Fibroblast of pulmonary artery (primary cell): ENCODE measurements at regions not wholly inside any gene's neighbourhood (a gene's known extent, or its start where the extent isn't known, plus 50 kb on each side); places are given as distances from the start of the nearest gene placed in this dataset.

Experiments used
- DNase-seq: peaks from one replicate; pipeline ENCODE4 v3.0.0-alpha.2; 2010; ENCODE audit warnings: low read depth
- H3K4me3 ChIP-seq: replicated peaks from 2 replicates; pipeline ENCODE4 v1.5.1; 2011; ENCODE audit warnings: low read depth, mild to moderate bottlenecking, control low read depth, low read length, moderate library complexity
- TF ChIP-seq, protein P1 (sequence below): IDR thresholded peaks from 2 replicates; pipeline ENCODE4 v1.5.1; 2011; ENCODE audit warnings: mild to moderate bottlenecking, control low read depth, low read length, inconsistent platforms; ENCODE audit errors: missing control alignments

DNA sequence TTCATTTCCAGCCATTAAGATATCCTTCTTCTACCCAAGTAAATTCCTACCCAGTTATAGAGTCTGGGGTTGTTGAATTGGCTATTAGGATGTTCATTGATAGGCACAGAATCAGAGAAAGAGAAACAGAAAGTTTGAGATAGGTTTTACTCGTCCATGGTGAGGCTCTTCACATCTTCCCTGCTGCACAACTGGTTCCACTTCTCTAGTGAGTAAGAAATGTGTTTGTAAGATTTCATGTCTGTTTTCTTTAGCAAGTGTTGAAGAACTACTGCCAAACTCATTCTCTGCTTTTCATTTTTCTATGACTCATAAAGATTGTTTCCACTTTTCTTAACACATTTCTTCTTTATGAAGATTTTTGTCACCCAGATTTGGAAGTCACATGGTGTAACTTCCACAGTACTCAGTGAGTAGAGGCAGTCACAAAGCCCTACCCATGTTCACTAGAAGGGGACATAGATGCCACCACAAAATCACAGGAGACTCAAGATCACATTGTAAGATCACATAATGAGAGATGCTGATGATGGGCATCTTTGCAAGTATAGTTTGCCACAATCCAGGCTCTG, 152.3 kb downstream of the SNX7 start:
- no peak overlapping the region for H3K4me3 ChIP-seq
- no peak for DNase-seq
- TF ChIP-seq, protein P1, sequence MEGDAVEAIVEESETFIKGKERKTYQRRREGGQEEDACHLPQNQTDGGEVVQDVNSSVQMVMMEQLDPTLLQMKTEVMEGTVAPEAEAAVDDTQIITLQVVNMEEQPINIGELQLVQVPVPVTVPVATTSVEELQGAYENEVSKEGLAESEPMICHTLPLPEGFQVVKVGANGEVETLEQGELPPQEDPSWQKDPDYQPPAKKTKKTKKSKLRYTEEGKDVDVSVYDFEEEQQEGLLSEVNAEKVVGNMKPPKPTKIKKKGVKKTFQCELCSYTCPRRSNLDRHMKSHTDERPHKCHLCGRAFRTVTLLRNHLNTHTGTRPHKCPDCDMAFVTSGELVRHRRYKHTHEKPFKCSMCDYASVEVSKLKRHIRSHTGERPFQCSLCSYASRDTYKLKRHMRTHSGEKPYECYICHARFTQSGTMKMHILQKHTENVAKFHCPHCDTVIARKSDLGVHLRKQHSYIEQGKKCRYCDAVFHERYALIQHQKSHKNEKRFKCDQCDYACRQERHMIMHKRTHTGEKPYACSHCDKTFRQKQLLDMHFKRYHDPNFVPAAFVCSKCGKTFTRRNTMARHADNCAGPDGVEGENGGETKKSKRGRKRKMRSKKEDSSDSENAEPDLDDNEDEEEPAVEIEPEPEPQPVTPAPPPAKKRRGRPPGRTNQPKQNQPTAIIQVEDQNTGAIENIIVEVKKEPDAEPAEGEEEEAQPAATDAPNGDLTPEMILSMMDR: no peak

DNA sequence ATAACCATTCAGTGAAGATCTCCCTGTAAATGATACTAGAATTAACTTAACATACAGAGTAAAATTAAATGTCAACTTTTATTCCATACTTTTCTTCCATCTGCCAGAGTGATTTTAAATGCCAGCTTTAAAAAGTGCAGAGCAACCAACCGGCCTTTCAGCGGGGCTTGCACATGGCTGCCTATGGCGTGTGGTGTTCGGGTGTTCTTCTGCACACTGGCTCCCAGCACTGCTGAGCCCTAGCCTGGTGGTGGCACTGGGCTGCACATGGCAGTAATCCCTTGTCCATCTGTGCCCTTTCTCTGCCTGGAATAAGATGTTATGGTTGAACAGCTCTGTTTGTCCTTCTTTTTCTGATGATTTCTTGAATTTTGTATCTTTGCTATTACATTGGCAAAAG, 156.3 kb downstream of the SNX7 start:
- TF ChIP-seq, protein P1: no peak
- no peak for DNase-seq
- H3K4me3 ChIP-seq: no peak overlapping the region

DNA sequence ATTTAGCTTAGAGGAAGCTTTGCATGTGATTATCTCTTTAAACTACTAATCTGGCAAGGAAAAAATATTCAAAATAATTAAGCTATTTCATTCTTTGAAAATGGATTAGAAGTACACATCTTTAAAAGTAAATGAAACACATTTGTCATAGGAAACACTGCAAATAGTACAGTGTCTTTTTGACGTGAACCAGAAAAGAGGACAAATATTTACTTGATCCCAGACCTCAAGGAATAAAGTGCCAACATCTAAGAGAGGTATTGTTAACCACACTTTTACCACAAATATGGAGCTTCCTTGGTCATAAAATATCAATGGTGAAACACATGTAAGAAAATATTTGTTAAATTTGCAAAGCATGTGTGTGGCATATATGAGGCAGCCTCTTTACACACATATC, 159.9 kb downstream of the SNX7 start:
- DNase-seq: no peak
- TF ChIP-seq, protein P1: no peak
- no peak overlapping the region for H3K4me3 ChIP-seq

- TF ChIP-seq, protein P1: no peak
- no peak for DNase-seq
- H3K4me3 ChIP-seq: no peak overlapping the region
These were observed 163.2 kb downstream of the SNX7 start for GRCh38 chr1:98824736-98825135.

DNA sequence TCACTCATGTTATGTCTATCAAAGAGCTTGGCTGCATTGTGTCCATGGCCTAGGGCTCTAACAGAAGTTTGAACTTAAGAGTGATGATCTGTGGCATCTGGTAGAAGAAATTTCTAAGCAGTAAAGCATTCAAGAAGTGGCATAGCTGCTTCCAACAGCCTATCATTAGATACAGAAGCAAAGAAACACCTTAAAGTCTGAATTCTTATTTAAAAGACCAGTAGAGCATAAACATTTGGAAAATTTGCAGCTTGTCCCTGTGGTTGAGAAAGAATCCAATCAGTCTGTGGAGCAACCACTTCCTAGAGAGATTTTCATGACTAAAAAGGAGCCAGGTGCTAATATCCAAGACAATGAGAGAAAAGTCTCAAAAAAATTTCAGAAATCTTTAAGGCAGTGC, 165.5 kb downstream of the SNX7 start:
- H3K4me3 ChIP-seq: no peak overlapping the region
- no peak for DNase-seq
- TF ChIP-seq, protein P1: no peak

DNA sequence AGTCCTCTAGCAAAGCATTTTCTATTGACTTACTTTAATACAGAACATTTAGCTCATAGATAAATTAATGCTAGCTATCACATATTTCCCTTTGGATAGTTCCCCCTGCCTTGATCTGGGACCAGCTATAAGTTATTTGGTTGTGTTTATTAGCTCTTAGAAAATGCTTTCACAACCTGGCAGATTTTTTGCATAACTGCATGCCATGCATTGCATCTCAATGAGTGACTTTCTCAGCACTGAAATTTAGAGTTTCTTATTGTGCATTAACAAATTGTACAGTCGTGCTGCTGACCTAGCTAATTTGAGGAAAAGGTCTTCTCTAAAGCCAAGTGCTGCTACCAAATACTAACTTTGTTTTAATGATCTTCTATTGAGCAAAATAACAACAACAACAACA, 164.8 kb downstream of the PLPPR5 start:
- TF ChIP-seq, protein P1: no peak
- peak; percentile 10 for DNase-seq

More for the DNA sequence above, 164.8 kb downstream of the PLPPR5 start:
- H3K4me3 ChIP-seq: no peak overlapping the region
